Pons (tissue), 1 donor: ENCODE measurements at regions not wholly inside any gene's neighbourhood (a gene's known extent, or its start where the extent isn't known, plus 50 kb on each side); places are given as distances from the start of the nearest gene placed in this dataset.

Experiments used
- DNase-seq: peaks from one replicate; pipeline ENCODE4 v3.0.0-alpha.2; 2016; ENCODE audit warnings: low spot score

DNA sequence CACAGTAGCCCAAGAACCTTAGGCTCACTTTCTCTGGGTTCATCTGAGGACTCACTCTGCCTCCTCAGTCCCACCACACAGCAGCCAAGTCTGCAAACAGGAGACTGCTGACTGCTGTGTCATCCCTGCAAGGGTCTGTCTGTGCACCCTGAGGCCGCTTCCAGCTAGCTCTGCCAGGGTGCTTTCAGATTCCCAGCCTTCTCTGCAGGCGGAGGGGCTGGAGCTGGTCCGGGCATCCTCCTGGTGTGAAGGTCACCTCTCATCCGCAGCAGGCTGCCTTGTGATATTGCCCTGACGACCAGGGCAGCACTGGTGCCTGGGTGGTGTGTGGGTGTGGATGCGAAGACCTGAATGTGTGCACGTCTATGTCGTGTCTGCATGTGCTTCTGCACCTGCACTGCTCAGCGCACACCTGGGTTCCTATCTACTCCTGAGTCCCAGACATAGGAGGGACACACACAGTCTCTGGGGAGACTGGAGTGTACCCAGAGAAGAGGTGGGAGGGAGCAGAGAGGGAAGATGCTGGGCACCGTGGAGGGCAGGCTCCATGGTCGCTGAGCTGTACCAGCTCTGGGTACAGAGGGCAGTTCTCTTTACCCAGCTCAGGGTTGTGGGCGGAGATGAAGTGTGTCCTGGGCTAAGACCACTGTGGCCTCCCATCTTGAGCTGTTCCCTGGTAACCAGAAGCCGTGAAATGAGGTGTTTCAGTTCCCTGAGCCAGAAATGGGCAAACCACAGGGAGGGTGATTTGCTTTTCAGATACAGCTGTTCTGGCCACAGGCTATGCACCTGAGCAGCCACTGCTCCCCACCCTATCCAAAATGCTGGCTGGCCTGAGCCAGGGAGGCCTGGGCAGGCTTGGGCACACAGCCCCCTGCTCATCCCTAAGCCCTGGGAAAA, 160.9 kb upstream of the CSF3R start:
- DNase-seq: no peak

DNA sequence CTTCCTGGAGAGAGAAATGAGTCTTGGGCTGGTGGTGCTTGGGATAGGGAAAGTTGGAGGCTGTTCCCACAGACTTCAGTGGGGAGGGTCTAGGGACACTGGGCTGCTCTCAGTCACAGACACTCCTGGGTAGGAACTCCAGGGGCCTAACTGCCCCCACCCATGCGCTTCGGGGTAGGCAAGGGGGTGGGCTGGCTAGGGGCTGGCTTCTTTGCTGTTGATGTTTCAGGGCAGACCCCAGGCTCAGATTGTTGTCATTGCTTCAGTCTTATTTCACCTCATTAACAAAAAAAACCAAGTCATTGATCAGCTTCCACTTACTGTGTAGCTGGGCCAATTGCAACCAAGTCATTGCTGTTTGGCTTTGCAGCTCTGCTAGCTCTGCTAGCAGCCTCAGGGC, 160.1 kb upstream of the CSF3R start:
- no peak for DNase-seq

DNA sequence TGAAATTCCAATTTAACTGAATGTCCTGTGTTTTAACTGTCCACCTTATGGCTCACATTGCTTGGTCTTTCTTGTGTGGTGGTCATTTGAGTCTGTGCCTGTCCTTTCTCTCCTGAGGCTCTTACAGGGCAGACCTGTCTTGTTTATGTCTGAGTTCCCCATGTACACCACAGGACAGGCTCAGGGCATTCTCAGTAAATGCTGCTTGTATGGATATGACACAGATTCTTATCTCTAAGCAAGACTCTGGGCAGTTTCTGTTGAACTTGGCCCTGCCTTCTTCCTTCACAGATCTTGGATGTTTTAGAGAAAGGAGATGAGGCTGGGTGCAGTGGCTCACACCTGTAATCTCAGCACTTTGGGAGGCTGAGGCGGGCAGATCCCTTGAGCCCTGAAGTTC, 159.1 kb upstream of the CSF3R start:
- DNase-seq: no peak

DNA sequence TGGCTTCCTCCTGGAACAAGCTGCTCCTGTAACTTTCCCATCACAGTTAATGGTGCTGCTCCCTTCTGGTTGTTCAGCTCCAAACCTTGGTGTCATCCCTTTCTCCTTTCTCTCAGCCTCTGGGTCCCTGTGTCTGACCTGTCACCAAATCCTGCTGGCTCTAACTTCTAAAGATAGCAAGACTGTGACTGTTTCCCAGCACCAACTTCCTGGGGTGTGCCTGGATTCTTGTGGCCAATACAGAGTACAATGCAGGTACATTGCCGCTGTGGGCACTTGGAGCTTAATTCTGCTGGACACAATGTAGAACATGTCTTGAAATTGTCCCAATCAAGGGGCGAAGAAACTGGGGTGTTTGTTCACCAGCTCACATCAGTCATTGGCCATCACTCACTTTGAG, 156.7 kb upstream of the CSF3R start:
- no peak for DNase-seq

DNA sequence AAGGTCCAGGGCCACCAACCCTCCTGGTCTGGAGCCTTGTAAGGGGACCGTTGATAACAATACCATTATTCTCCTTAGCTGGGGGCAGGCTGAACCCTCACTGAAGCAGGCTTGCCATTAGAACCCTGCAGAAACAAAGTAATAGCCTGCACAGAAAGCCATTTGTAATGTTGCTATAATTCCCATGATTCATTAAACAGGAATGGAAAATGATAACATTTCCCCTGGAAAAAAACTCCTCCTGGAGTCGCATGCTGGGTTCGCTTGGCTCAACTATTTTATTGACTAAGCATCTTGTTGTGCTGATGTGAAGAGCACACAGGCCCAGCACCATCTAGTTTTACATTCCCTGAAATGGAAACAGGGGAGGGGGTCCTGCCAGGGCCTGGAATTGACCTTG, 155.6 kb upstream of the CSF3R start:
- no peak for DNase-seq

DNA sequence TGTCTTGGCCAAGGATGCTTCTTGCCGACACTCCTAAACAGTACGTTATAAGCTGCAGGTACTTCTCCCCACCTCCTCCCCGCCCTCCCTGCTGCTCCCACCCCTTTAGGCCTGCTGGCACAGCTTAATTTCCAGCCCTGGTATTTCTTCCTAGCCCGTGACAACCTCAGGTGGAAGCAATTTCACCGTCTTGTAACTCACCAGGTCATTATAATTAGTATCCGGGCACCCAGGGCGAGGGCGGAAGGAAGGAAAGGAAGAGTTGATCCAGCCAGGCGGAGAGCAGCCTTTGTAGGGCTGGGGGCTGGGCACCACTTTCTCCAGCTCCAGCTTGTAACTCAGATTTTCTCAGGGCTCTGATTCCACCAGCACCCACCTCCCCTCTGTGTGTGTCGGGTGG, 153.5 kb upstream of the CSF3R start:
- no peak for DNase-seq

DNA sequence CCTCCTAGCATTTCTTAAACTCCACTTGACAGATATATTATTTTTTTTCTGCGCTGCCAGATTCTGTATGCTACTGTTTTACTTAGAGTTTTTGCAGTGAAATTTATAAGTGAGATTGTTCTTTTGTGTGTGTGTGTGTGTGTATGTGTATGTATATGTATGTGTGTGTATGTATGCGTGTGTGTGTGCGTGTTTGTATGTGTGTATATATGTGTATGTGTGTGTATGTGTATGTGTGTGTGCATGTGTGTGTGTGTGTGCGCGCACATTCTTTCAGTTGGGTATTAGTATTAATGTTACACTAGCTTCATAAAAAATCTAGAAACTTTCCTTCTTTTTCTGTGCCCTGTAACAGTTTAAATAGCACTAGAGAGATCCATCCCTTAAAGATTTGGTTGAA, 152.6 kb upstream of the CSF3R start:
- no peak for DNase-seq

DNA sequence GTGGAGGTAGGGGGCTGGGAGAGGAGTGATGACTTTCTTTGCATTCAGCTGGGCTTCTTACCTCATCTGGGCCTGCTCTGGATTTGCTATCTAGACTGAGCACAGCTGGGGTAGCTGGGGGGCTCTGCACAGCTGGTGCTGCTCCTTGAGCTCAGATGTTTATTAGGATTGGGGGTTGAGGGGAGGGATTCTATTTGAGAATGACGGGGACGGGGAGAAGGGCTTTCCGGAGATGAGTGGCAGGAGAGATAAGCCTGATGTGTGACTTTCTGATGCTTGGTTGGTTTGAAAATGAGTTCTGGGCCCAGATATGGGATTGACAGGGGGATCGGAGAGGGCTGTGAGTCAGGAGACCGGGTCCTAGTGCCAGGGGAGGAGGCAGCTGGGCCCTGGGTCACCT, 146.1 kb upstream of the CSF3R start:
- no peak for DNase-seq

DNA sequence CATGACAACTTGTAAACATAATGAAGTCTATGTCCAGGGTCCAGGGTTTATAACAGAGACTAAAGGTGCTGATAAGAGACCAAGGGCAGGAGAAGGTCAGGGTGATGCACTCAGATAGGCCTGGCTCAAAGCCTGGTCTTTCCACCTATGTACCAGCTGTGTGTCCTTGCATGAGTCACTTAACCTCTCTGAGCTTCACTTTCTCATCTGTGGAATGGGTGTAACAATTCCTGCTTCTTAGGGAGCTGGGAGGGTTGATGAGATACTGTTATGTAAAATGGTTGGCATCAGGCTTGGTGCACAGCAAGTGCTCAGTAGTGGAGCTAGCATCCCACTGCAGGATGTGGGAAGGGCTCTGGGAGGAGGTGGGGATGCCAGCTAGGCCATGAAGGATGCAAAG, 143.7 kb upstream of the CSF3R start:
- DNase-seq: no peak

DNA sequence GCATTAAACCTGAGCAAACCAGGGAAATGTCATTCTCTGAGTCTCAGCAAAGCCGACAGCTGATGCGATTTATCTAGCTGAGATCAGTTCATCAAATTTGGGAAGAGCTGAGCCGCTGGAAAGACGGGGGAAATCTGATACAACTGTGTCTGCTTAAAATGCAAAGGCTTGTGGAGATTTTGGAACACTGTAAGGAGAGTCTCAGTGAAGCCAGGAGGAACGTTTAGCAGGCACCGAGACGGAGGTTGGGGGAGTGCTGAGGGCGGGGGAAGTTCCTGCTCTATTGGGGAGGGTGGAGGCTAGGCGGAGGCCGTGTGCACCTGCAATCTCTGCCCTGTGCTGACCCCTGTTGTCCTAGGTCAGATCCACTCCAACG, 143.2 kb upstream of the CSF3R start:
- DNase-seq: no peak

DNA sequence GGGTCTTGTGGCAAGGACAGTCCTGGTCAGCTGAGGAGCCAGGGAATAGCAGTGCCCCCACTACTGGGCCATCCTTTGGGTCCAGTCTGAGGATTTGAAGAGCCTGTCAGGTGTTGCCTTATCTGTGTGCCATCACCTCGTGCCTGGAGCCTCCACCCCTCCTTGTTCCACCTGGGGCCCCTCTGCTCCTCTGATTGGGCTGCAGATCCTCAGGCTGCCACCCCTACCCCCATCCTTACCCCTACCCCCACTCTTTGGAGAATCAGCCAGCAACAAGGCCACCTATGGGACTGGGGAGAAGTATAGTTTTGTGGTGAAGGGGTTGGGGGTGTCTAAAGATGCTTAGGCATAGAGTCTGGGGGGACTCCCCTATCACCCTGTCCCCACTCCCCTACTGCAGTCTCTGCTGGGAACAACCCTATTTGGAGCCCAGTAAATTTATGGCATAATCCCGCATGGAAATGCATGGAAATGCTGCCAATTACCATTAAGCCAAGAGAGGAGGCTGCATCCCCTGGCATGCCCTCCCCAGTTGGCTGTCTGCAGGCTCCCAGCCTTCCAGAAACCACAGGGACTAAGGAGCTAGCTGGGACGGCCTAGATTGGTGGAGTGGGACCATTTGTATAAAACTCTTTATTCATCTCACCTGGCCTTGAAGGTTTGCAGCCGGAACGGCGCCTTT, 142.7 kb upstream of the CSF3R start:
- no peak for DNase-seq

DNA sequence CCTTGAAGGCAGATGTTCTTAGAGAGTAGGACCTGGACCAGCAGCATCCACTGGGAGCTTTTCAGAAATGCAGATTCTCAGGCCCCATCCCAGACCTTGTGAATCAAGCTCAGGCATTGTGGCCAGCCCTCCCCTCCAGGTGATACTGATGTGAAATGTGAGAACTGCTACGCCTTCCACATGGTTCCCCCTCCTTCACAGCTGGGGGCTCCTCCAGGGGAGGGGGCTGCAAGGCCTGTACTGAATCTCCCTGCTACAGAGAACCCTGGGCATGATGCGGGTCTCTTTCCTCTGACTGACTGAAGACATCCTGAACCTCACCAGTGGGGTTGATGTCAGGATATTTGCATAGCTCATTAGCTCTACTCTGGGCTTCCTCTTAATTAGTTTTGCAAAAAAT, 141.8 kb upstream of the CSF3R start:
- DNase-seq: no peak

DNA sequence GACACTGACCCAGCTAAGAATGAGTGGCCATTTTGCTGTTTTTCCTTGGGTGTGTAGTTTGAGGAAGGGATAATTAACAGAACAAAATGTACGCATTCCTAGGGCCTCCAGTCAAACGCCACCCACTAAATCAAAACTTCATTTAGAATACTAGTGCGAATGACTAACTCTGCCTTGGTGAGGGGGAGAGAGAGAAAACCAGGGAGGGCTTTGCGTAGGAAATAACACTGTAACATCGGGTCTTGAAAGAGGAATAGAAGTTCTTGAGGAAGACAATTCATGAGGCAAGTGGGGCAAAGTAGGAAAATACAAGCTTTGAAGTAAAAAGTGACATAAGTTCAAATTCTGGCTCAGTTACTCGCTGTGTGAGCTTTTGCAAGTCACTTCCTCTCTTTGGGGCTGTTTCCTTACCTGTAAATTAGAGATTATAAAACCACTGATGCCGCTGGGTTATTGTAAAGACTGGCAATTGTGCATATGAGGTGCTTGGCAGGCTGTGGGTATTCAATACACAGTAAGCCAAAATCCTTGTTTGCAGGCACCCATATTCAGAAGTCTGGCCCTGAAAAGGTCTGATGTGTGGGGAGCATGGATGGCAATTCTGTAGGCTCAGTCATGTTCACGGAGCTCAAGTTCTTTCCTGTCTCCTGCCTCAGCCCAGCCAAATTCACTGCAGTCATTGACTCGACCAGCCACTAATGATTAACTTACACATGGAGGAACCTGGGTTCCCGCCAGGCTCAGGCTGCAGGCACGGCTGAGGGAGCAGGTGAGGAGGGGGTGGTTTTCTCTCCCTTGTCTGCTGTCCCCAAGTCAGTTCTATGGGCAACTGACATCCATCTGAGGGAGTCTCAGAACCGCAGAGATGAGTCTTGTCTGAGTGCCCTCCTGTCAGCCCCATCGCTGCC, 140.3 kb upstream of the CSF3R start:
- DNase-seq: no peak

DNA sequence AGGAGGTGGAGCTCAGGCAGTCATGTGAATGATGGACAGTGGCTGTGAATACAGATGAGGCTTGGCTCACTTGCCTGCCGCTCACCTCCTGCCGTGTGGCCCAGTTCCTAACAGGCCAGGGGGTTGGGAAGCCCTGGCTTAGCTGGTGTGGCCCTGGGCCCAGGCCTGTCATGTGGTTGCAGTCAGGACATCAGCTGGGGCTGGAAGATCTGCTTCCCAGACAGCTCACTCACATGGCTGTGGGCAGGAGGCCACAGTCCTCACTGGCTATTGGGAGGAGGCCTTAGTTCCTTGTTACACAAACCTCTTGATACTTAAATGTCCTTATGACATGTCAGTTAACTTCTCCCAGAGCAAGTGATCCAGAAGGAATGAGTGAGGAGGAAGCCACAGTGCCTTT, 138.8 kb upstream of the CSF3R start:
- DNase-seq: no peak

DNA sequence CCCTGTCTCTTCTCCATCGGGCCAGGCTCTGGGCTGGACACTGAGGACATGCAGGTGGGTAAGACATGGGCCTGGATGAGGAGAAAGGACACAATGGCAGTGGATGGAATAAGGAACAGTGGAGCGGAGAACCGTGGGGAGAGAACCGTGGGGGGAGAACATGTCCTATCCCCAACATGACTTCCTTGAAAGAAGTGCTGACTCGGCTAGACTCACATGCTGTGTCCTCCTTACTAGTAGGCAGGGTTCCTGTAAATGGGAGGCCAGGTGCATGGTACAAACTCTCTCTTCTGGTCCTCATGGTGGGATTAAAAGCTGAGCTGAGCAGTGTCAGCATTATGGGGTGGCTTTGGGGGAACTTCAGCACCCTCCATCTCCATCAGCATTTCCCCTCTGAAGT, 137.4 kb upstream of the CSF3R start:
- no peak for DNase-seq

DNA sequence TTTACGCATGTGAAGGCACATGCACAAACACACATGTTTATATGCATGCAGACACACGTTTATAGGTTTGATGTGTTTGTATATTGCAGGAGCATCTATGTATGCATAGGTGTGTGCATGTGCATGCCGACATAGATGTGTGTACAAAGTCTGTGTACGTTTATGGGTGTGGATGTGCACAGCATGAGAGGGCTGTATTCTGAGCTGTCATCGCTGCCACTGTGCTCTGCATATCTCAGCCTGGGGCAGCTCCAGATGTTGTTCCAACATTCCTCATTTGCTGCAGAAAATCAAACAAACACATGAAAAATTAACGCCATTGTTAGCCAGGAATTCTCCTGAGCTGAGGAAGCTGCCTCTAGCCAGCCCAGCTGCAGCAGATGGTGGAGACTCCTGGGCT, 132.3 kb upstream of the CSF3R start:
- DNase-seq: no peak

DNA sequence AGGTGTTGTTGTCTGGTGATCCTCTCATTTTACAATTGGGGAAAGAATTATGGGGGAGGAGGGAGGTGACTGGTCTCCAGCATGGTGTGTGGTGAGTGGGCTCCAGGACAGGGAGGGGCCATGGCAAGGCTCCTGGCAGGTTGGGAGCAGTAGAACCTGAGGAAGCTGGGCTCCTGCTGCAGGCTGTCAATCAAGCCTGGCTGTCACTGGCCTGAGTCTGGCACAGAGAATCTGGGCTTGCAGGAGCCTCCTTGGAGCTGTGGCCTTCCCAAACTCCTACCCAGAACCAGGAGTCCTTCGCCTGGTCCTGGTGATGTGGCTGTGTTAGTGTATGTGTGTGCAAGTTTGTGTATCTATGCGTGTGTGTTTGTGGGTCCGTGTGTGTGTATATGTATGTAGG, 131.9 kb upstream of the CSF3R start:
- DNase-seq: no peak

DNA sequence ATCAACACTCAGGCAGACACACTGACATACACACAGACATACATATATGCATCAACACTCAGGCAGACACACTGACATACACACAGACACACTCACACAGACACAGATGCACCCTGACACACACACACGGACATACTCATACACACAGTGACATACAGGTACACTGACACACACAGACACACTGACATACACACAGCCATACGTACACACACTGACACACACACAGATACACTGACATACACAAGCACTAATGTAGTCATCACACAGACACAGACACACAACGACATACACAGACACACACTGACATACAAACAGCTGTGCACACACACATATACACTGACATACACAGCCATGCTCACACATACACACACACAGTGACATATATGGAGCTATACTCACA, 131.0 kb upstream of the CSF3R start:
- no peak for DNase-seq

DNA sequence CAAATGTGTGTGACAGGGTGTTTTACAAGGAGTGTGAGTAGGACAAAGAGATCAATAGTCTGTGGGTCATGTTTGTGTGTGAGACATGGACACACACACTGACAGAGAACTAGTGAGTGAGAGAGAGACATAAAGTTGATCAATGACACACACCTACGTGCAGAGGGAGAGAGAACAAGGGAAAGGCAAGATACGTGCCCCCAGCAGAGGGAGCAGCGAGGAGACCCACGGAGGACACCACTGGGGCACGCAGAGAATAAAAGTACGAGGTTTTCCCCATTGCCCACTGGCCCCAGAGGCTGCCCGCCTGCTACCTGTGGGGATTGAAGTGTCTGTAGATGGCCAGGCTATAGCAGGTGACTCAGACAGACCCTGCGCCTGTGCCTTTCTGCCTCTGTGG, 130.2 kb upstream of the CSF3R start:
- DNase-seq: no peak

DNA sequence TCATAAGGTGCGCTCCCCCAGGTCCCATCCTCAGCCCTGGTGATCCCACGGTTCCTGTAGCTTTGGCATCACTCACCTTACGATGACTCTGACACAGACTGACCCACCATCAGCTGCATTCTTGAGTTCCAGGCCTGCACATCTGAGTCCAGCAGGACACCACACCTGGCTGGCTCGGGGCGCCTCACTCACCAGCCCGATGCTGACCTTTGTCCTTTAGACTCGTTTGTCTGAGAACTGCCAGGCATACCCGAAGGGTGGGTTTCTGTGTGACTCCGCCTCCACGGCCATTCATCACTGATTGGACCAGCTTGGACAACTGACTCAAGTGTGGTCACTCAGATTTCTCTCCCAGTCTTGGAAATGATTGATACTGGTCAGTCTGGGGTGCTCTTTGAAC, 129.4 kb upstream of the CSF3R start:
- no peak for DNase-seq

DNA sequence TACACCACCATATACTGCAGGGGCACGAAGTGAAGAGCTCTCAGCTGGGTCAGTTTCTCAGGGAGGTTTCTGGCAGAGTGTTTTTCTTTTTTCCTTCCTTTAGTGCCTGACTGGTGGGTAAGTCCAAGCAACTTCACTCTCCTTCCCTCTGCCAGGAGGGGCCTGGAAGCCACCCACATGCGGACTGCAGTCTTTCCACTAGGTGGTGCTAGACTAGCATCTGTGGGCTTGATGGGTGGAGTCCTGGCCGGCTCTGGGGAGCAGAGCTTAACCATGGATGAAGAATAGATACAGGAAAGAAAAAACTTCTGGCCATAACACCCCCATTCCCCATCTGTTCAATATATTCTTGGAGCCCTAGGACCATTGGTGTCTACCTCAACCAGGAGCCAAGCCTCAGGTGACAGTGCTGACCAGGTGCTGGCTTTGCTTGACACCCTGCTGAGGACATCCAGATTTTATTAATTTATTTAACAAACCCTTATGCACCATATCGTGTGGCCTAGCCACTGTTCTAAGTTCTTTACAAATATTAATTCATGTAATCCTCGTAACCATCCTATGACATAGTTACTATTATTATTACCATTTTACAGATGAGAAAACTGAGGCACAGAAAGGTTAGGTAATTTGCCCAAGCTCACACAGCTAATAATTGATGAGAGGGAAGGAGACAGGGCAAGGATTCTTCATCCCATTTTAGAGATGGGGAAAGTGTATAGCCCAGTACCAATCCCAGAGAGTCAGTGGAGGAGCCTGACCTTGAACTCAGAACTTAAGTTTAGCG, 126.7 kb upstream of the CSF3R start:
- DNase-seq: peak; percentile 76

DNA sequence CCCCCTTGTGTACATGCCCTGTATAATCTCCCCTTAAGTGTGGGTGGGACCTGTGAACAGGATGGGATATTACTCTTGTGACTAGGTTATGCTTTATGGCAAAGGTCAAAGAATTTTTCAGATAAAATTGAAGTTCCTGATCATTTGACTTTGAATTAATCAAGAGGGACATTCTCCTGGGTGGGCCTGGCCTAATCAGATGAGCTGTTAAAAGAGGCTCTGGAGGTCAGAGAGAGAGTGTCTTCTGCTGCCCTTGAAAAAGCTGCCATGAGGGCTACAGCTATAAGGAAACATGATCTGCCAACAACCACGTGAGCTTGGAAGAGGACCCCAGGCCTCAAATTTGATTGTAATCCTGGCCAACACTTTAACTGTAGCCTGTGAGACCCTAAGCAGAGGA, 125.6 kb upstream of the CSF3R start:
- no peak for DNase-seq
